ENCODE measurements at regions not wholly inside any gene's neighbourhood (a gene's known extent, or its start where the extent isn't known, plus 50 kb on each side); places are given as distances from the start of the nearest gene placed in this dataset.
A peak's percentile ranks its signal among the peaks of the same experiment; 100 is the strongest.

DNA sequence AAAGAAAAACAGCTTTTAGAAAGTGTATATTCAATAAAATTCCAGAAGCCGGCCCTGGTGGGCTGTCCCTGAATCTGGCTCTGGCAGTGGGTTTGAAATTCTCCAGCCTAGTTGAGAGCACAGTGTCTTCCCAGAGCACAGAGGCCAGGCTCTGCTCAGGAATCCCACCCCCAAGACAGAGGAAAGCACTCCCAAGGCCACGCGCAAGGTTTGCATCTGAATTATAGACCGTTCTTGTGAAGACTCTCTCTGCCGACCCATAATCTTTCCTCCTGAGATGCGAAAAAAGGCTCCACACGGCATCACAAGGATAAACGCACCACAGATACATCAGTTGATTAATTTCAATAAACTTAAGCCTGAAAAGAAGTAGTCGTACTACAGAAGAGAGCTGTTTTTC lies 342.2 kb downstream of the CMPK2 start:
- no peaks in the 10 kb centered on the region for H3K36me3 Mint-ChIP-seq (ENCODE audit: unreplicated experiment)

DNA sequence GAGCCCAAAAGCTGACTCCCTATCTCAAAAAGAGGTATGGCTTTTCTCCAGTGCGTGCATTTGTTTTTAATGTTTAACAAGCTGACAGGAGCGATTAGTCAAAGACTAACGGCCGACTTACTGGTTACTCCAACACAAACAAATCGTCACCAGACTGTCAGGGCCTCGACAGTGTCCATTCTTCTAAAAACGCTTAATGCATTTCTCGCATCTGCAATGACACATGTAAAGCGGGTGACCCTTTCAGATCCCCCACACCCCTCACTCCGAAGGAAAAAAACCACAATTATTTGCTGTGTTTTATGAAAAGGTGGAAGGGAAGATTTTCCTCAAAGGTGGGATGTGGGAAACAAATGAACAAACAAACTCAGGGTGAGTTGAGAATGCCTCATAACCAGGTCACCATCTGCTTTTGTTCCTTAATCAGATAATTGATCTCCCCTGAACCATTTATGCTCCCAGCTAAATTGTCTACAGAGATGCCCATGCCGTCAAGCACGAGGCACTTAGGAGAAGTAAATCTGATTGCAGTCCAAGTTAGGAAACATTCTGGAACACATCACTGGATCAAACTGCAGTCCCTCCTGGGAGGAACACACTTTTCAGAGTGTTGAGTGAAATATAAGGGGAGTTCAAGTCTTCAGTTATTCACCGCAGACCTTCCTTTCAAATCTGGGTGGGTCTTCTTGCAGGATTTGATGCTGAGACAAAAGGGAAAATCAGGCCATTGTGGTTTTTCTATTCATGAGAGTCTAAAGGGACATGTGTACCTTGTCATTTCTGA lies 340.8 kb downstream of the CMPK2 start:
- DNase-seq: no peak
- Mint-ChIP-seq H3K9me3 (ENCODE audit: unreplicated experiment) (peaks cover 5% of the 10 kb centered on the region), H3K27me3 (ENCODE audit: unreplicated experiment) (no peaks in the 10 kb centered on the region), H3K27ac (ENCODE audit: unreplicated experiment) (peak overlapping the region; percentile 87), H3K4me3 (ENCODE audit: unreplicated experiment) (peak overlapping the region; percentile 36), H3K4me1 (ENCODE audit: low read depth, unreplicated experiment) (peaks cover 39% of the 10 kb centered on the region), H3K36me3 (ENCODE audit: unreplicated experiment) (no peaks in the 10 kb centered on the region)
- TF ChIP-seq, protein P1, sequence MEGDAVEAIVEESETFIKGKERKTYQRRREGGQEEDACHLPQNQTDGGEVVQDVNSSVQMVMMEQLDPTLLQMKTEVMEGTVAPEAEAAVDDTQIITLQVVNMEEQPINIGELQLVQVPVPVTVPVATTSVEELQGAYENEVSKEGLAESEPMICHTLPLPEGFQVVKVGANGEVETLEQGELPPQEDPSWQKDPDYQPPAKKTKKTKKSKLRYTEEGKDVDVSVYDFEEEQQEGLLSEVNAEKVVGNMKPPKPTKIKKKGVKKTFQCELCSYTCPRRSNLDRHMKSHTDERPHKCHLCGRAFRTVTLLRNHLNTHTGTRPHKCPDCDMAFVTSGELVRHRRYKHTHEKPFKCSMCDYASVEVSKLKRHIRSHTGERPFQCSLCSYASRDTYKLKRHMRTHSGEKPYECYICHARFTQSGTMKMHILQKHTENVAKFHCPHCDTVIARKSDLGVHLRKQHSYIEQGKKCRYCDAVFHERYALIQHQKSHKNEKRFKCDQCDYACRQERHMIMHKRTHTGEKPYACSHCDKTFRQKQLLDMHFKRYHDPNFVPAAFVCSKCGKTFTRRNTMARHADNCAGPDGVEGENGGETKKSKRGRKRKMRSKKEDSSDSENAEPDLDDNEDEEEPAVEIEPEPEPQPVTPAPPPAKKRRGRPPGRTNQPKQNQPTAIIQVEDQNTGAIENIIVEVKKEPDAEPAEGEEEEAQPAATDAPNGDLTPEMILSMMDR (IDR thresholded peaks at IDR 0.05; ENCODE audit: partially characterized antibody, unreplicated experiment): no peak

More for the DNA sequence above, 342.2 kb downstream of the CMPK2 start:
- Mint-ChIP-seq H3K27ac (ENCODE audit: unreplicated experiment) (no peak overlapping the region), H3K4me1 (ENCODE audit: low read depth, unreplicated experiment) (peaks cover 37% of the 10 kb centered on the region), H3K4me3 (ENCODE audit: unreplicated experiment) (no peak overlapping the region), H3K9me3 (ENCODE audit: unreplicated experiment) (peaks cover 4% of the 10 kb centered on the region), H3K27me3 (ENCODE audit: unreplicated experiment) (no peaks in the 10 kb centered on the region)
- DNase-seq: no peak
- TF ChIP-seq, protein P1 (IDR thresholded peaks at IDR 0.05; ENCODE audit: partially characterized antibody, unreplicated experiment): no peak

DNA sequence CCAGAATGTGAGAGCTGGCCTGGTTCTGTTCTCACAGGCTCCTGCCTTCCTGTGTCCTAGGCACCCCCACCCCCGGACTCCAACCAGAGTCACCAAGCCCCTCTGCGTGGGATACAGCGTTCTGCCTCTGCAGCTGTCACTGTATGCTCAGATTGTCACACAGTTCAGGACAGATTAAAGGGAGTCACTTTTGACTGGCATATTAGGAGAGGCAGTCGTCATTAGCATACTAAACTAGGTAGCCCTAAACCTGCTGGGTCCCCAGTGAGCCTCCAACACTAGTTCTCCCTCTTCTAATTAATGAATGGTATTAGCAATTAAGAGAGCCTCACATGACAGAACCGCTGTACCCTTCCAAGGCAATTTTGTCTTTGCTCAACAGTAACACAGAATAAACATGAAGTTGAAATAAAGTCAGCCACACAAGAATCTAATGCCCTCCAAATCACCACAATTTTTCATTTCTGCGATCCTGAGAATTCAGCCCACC lies 340.2 kb downstream of the CMPK2 start:
- H3K4me3 Mint-ChIP-seq (ENCODE audit: unreplicated experiment): peak overlapping the region; percentile 58
- TF ChIP-seq, protein P1 (IDR thresholded peaks at IDR 0.05; ENCODE audit: partially characterized antibody, unreplicated experiment): no peak
- no peaks in the 10 kb centered on the region for H3K36me3 Mint-ChIP-seq (ENCODE audit: unreplicated experiment)
- H3K27ac Mint-ChIP-seq (ENCODE audit: unreplicated experiment): peak overlapping the region; percentile 87
- H3K27me3 Mint-ChIP-seq (ENCODE audit: unreplicated experiment): no peaks in the 10 kb centered on the region
- DNase-seq: peak; percentile 50
- peaks cover 5% of the 10 kb centered on the region for H3K9me3 Mint-ChIP-seq (ENCODE audit: unreplicated experiment)
- H3K4me1 Mint-ChIP-seq (ENCODE audit: low read depth, unreplicated experiment): peaks cover 39% of the 10 kb centered on the region

DNA sequence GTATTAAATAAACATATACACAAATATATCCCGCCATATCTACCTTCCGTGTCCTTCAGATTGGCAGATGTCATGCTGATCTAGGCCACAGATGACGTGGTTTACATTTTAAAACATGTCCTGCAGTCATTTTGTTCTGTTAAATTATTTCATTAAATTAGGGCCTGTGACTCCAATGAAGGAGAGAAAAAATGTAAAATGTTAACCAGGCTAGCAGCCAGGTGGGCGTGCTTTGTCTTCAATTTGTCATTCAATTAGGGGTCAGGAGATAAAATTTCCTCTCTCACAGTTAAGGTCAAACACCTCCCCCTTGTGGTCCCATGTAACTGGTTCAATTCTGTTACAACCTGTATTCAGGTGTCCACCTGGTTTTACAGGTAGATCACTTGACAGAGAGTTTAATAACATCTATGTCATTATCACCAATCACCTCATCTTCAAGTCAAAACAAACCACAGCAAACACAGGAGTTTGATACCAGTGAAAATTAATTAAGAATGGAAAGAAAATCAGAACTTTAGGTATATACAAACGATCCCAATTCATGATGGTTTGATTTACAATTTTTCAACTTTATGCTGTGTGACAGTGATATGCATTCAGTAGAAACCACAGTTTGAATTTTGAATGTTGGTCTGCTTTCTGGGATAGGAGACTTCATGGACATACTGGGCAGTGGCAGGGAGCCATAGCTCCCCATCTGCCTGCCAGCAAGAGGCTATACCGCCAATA lies 339.4 kb downstream of the CMPK2 start:
- Mint-ChIP-seq H3K27ac (ENCODE audit: unreplicated experiment) (peak overlapping the region; percentile 87), H3K27me3 (ENCODE audit: unreplicated experiment) (no peaks in the 10 kb centered on the region), H3K9me3 (ENCODE audit: unreplicated experiment) (peaks cover 5% of the 10 kb centered on the region), H3K36me3 (ENCODE audit: unreplicated experiment) (no peaks in the 10 kb centered on the region), H3K4me3 (ENCODE audit: unreplicated experiment) (peak overlapping the region; percentile 58), H3K4me1 (ENCODE audit: low read depth, unreplicated experiment) (peaks cover 39% of the 10 kb centered on the region)
- TF ChIP-seq, protein P1 (IDR thresholded peaks at IDR 0.05; ENCODE audit: partially characterized antibody, unreplicated experiment): peak; percentile 81
- no peak for DNase-seq

Measured in glutamatergic neuron (in vitro differentiated cells).